RWPE1 (cell line): ENCODE measurements at regions not wholly inside any gene's neighbourhood (a gene's known extent, or its start where the extent isn't known, plus 50 kb on each side); places are given as distances from the start of the nearest gene placed in this dataset.

Source experiments
- CTCF ChIA-PET: fragments of 350-600 bp; sonication (Branson Sonifier 250); formaldehyde crosslinking; extraction: SDS; loops from one replicate; lab custom pipeline; 2021; lab: Yijun Ruan, JAX
- POLR2A ChIA-PET: fragments of 400-600 bp; formaldehyde crosslinking; extraction: SDS; loops from one replicate; lab custom pipeline; 2020; ENCODE audit warnings: antibody characterized with exemption; ENCODE audit not compliant: low non-redundant PET; lab: Yijun Ruan, JAX
- DNase-seq: peaks from one replicate; pipeline ENCODE4 v3.0.0; 2012; ENCODE audit warnings: low spot score
- H3K27ac ChIP-seq: fragments of 450-650 bp; 2 replicates; pipeline ENCODE4 v1.5.1; 2017
- TF ChIP-seq, protein P1 (sequence below): fragments of 450-650 bp; conservative IDR thresholded peaks from 2 replicates; pipeline ENCODE4 v1.5.1; 2017; ENCODE audit warnings: low read depth, mild to moderate bottlenecking

DNA sequence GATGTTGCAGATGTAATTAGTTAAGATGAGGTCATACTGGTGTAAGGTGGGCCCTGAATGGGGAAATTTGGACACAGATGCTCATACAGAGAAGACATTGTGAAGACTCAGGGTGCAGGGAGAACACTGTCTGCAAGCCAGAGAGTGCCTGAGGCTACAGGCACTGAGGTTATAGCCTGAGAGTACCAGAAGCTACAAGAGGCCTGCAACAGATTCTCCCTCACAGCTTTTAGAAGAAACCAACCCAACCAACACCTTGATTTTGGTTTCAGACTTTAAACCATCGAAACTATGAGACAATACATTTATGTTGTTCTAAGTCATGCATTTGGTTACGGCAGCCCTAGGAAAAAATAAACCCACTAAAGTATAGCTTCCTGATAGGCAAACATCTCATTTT lies 321.7 kb upstream of the USP25 start:
- ChIA-PET CTCF (no interaction called here), POLR2A (no interaction called here)
- TF ChIP-seq, protein P1, sequence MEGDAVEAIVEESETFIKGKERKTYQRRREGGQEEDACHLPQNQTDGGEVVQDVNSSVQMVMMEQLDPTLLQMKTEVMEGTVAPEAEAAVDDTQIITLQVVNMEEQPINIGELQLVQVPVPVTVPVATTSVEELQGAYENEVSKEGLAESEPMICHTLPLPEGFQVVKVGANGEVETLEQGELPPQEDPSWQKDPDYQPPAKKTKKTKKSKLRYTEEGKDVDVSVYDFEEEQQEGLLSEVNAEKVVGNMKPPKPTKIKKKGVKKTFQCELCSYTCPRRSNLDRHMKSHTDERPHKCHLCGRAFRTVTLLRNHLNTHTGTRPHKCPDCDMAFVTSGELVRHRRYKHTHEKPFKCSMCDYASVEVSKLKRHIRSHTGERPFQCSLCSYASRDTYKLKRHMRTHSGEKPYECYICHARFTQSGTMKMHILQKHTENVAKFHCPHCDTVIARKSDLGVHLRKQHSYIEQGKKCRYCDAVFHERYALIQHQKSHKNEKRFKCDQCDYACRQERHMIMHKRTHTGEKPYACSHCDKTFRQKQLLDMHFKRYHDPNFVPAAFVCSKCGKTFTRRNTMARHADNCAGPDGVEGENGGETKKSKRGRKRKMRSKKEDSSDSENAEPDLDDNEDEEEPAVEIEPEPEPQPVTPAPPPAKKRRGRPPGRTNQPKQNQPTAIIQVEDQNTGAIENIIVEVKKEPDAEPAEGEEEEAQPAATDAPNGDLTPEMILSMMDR, result no peak
- DNase-seq, result no peak
- no peak overlapping the region for H3K27ac ChIP-seq

DNA sequence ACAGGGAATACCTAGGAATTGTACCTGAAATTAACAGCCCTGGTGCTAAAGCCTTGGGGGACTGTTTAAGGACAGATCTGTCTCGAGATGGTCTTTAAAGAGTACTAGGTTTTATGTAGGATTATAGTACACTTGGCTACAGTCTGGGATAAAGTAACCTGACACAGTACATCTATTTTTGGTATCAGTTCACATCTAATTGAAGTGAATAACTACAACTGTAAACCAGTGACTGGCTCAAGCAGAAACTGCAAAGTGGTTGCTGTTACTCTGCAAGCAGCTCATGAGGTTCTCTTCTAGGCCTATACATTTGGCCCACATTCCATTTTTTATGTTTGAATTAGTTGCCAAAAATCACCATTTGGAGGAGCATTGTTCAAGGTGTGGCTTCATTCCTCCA lies 320.8 kb upstream of the USP25 start:
- ChIA-PET POLR2A (no interaction called here), CTCF (no interaction called here)
- TF ChIP-seq, protein P1, result no peak
- H3K27ac ChIP-seq, result no peak overlapping the region
- no peak for DNase-seq

DNA sequence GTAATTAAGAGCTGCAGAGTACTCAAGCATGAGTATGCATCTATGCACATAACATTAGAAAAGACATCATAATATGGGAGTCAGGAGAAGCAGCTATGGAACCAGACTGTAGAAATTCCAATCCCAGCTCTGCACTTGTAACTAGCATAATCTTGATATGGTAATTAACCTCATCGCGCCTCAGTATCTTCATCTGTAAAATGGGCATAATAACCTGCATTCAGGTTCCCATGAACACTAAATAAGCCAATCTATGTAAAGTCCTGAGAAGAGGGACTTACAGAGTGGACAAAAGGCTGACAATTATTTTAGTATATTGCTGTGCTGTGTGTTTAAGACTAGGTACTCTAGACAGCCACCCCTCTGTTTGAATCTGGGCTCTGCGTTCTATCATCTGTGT lies 318.9 kb upstream of the USP25 start:
- TF ChIP-seq, protein P1, result no peak
- ChIA-PET POLR2A (no interaction called here), CTCF (no interaction called here)
- no peak for DNase-seq
- H3K27ac ChIP-seq, result no peak overlapping the region

DNA sequence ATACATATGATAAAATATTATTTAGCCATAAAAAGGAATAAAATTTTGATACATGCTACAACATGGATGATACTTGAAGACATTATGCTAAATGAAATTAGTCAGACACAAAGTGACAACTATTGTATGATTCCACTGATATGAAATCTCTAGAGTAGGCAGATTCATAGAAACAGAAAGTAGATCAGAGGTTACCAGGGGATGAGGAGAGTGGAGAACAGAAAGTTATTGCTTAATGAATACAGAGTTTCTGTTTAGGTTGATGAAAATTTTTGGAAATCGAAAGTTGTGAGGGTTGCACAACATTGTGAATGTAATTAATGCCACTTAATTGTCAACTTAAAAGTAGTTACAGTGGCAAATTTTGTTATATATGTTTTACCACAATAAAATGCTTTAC lies 315.7 kb upstream of the USP25 start:
- ChIA-PET POLR2A (no interaction called here), CTCF (interaction anchor here (0.6 kb wide), 1 partner anchor 215 kb away, joined by 3 read pairs; no protein-coding TSS in a partner anchor)
- no peak overlapping the region for H3K27ac ChIP-seq
- DNase-seq, result no peak
- TF ChIP-seq, protein P1, result no peak

DNA sequence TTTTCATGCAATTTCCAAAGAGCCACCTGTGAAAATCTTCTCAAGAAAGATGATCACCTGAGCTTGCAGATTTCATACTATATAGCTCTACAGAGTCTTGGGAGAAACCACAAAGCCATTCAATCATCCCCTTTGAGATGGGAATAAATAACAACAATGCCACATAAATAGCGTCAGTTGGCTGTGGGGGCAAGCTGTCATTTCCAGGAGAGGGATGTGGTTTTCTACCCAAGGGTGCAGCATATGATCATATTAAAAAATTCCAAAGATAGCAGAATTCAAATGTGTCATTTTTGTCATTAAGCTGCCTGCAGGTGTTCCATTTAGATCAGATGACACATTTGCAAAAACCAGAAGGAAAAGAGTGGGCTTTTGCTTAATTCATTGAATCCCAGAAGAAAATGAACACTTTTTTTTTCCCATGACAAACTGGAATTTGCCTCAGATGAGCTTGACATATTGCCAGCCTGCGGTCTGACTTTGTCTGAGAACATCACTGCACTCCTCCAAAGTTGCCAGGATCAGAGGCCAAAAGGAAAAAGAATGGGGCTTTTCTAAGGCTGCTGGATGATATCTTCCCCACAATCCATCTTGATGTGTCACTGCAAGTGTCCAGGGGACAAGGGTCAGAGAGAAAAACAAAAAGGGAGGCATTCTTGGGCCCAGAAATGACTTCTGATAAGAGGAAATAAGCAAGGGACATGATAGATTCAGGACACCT lies 314.1 kb upstream of the USP25 start:
- POLR2A ChIA-PET, result no interaction called here
- no peak overlapping the region for H3K27ac ChIP-seq
- CTCF ChIA-PET, result no interaction called here
- no peak for DNase-seq
- TF ChIP-seq, protein P1, result no peak

DNA sequence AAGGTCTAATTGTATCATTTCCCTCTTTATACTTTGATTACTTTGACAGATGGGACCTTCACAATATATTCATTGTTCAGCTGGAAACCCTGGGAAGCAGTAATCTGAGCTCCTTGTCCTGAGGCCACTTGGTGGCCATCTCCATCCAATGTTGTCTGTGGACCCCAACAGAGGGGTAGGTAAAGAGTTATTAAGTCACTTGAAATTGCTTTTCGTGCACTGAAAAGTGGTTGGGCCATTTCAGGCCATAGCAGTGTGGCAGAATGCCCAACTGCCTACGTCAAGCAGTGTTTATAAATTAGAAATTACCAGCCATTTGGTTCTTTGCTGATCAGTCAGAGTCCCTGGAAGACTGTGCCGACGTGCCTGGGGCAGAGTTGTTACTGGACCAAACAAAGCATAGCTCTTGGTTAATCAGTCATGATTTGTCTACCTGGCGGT lies 308.3 kb upstream of the USP25 start:
- POLR2A ChIA-PET, result no interaction called here

More for the DNA sequence above, 308.3 kb upstream of the USP25 start:
- TF ChIP-seq, protein P1, result no peak
- DNase-seq, result peak; percentile 9
- no peak overlapping the region for H3K27ac ChIP-seq
- CTCF ChIA-PET, result interaction anchor here (0.5 to 0.6 kb wide), 3 partner anchors 91 to 384 kb away, joined by 3 to 4 read pairs (median 4); no protein-coding TSS in a partner anchor
